IMR-90 (cell line): ENCODE measurements at regions not wholly inside any gene's neighbourhood (a gene's known extent, or its start where the extent isn't known, plus 50 kb on each side); places are given as distances from the start of the nearest gene placed in this dataset.

ENCODE experiments used
- ATAC-seq: fragments of 200-7000 bp; cut with Tn5 transposase; 2 replicates; pipeline ENCODE4 v1.9.1; 2020; ENCODE audit warnings: low read depth, mild to moderate bottlenecking, moderate library complexity
- BruUV-seq: library from RNA; stranded (reverse); fragments of 400-500 nt; replicated peaks from 2 replicates; lab custom pipeline; 2021; lab: Mats Ljungman, UMichigan
- CTCF ChIA-PET: fragments of 300-600 bp; formaldehyde crosslinking; extraction: SDS; loops from one replicate; lab custom pipeline; 2021; ENCODE audit warnings: antibody characterized with exemption; lab: Yijun Ruan, JAX
- POLR2A ChIA-PET: fragments of 300-600 bp; sonication (Branson Sonifier 250); formaldehyde crosslinking; loops from one replicate; lab custom pipeline; 2022; ENCODE audit warnings: antibody characterized with exemption; ENCODE audit not compliant: unreplicated experiment; lab: Charles Lee
- DNase-seq: peaks from one replicate; pipeline ENCODE4 v3.0.0; 2013
- H2AFZ ChIP-seq: replicated peaks from 2 replicates; pipeline ENCODE3; 2013; ENCODE audit warnings: low read length, mild to moderate bottlenecking; ENCODE audit not compliant: poor library complexity
- H2AK5ac ChIP-seq: 2 replicates; pipeline ENCODE4 v1.6.1; 2013; ENCODE audit warnings: low read depth, low read length, inconsistent platforms
- H2AK9ac ChIP-seq: replicated peaks from 2 replicates; pipeline ENCODE3; 2013; ENCODE audit warnings: mild to moderate bottlenecking, low read depth, low read length, moderate library complexity; ENCODE audit not compliant: poor library complexity
- H2BK120ac ChIP-seq: 2 replicates; pipeline ENCODE4 v1.6.1; 2013; ENCODE audit warnings: low read depth, low read length, inconsistent platforms
- H2BK15ac ChIP-seq: 3 replicates; pipeline ENCODE4 v1.6.1; 2013; ENCODE audit warnings: low read depth, low read length, inconsistent platforms
- H2BK20ac ChIP-seq: 2 replicates; pipeline ENCODE4 v1.6.1; 2013; ENCODE audit warnings: low read depth, mild to moderate bottlenecking, inconsistent platforms, low read length, moderate library complexity
- H2BK5ac ChIP-seq: 2 replicates; pipeline ENCODE4 v1.6.1; 2013; ENCODE audit warnings: mild to moderate bottlenecking, low read depth, low read length, inconsistent platforms; ENCODE audit not compliant: poor library complexity, severe bottlenecking
- H3K14ac ChIP-seq: replicated peaks from 2 replicates; pipeline ENCODE4 v1.6.1; 2013; ENCODE audit warnings: low read depth, low read length, inconsistent platforms
- H3K18ac ChIP-seq: 2 replicates; pipeline ENCODE4 v1.6.1; 2013; ENCODE audit warnings: low read depth, low read length, control low read depth
- H3K23ac ChIP-seq: 2 replicates; pipeline ENCODE4 v1.6.1; 2013; ENCODE audit warnings: low read depth, low read length, inconsistent platforms
- H3K27ac ChIP-seq: 2 replicates; pipeline ENCODE4 v1.5.1; 2013; ENCODE audit warnings: mild to moderate bottlenecking, control low read depth, low read length; ENCODE audit not compliant: insufficient read depth
- H3K27me3 ChIP-seq: 2 replicates; pipeline ENCODE4 v1.6.1; 2013; ENCODE audit warnings: low read length; ENCODE audit not compliant: control insufficient read depth, insufficient read depth
- H3K36me3 ChIP-seq: 2 replicates; pipeline ENCODE4 v1.6.1; 2013; ENCODE audit warnings: low read length, mixed read lengths; ENCODE audit not compliant: control insufficient read depth, insufficient read depth
- H3K4ac ChIP-seq: 2 replicates; pipeline ENCODE4 v1.6.1; 2013; ENCODE audit warnings: low read depth, low read length, inconsistent platforms
- H3K4me1 ChIP-seq: 2 replicates; pipeline ENCODE4 v1.6.1; 2013; ENCODE audit warnings: low read length, mixed read lengths; ENCODE audit not compliant: control insufficient read depth, insufficient read depth
- H3K4me2 ChIP-seq: 2 replicates; pipeline ENCODE4 v1.6.1; 2013; ENCODE audit warnings: low read depth, mild to moderate bottlenecking, control low read depth, low read length, moderate library complexity
- H3K4me3 ChIP-seq: 2 replicates; pipeline ENCODE4 v1.5.1; 2013; ENCODE audit warnings: low read depth, mild to moderate bottlenecking, control low read depth, low read length, moderate library complexity; ENCODE audit not compliant: insufficient read depth
- H3K56ac ChIP-seq: 2 replicates; pipeline ENCODE4 v1.6.1; 2013; ENCODE audit warnings: low read length, inconsistent platforms; ENCODE audit not compliant: insufficient read depth; ENCODE audit errors: extremely low read depth
- H3K79me1 ChIP-seq, 2 experiments: 2 replicates each; pipeline ENCODE4 v1.6.1; 2013; ENCODE audit warnings: low read length in 2 of 2, inconsistent platforms in 1 of 2, low read depth in 1 of 2
- H3K9ac ChIP-seq: 2 replicates; pipeline ENCODE4 v1.6.1; 2013; ENCODE audit warnings: low read depth, low read length, control low read depth
- H3K9me1 ChIP-seq: 2 replicates; pipeline ENCODE4 v1.6.1; 2013; ENCODE audit warnings: low read length, inconsistent platforms; ENCODE audit not compliant: insufficient read depth
- H3K9me3 ChIP-seq: 2 replicates; pipeline ENCODE4 v1.6.1; 2013; ENCODE audit warnings: low read length; ENCODE audit not compliant: control insufficient read depth, insufficient read depth
- H4K20me1 ChIP-seq: 2 replicates; pipeline ENCODE4 v1.6.1; 2013; ENCODE audit warnings: low read length, inconsistent platforms; ENCODE audit not compliant: insufficient read depth
- H4K5ac ChIP-seq: 2 replicates; pipeline ENCODE4 v1.6.1; 2013; ENCODE audit warnings: mild to moderate bottlenecking, low read depth, low read length, control low read depth
- H4K8ac ChIP-seq, 2 experiments: 2 replicates each; pipeline ENCODE4 v1.6.1; 2013; ENCODE audit warnings: low read depth in 2 of 2, low read length in 2 of 2, control low read depth in 1 of 2, inconsistent platforms in 1 of 2
- H4K91ac ChIP-seq: 2 replicates; pipeline ENCODE4 v1.6.1; 2013; ENCODE audit warnings: low read depth, low read length, inconsistent platforms; ENCODE audit not compliant: insufficient read depth
- BHLHE40 ChIP-seq: fragments of 150-350 bp; IDR thresholded peaks from 2 replicates; pipeline ENCODE4 v1.6.1; 2016; ENCODE audit warnings: mild to moderate bottlenecking, low read depth, low read length
- CEBPB ChIP-seq: IDR thresholded peaks from 2 replicates; pipeline ENCODE4 v1.6.1; 2012; ENCODE audit warnings: low read depth, low read length, improper control_type of control experiment
- CHD1 ChIP-seq: IDR thresholded peaks from 2 replicates; pipeline ENCODE4 v1.6.1; 2012; ENCODE audit warnings: low read depth, low read length, improper control_type of control experiment
- CTCF ChIP-seq: conservative IDR thresholded peaks from 2 replicates; pipeline ENCODE4 v1.5.1; 2012; ENCODE audit warnings: mild to moderate bottlenecking, low read depth, low read length, improper control_type of control experiment
- ELK1 ChIP-seq: fragments of 150-350 bp; IDR thresholded peaks from 2 replicates; pipeline ENCODE4 v1.6.1; 2016; ENCODE audit warnings: low read depth, mild to moderate bottlenecking, low read length, moderate library complexity, borderline replicate concordance
- FOS ChIP-seq: fragments of 150-350 bp; IDR thresholded peaks from 2 replicates; pipeline ENCODE4 v1.6.1; 2016; ENCODE audit warnings: low read depth, low read length
- MAFK ChIP-seq: IDR thresholded peaks from 2 replicates; pipeline ENCODE4 v1.6.1; 2012; ENCODE audit warnings: low read depth, low read length, improper control_type of control experiment
- MAZ ChIP-seq: IDR thresholded peaks from 2 replicates; pipeline ENCODE4 v1.6.1; 2012; ENCODE audit warnings: low read depth, mild to moderate bottlenecking, low read length, improper control_type of control experiment, moderate library complexity, borderline replicate concordance
- MXI1 ChIP-seq: IDR thresholded peaks from 2 replicates; pipeline ENCODE4 v1.6.1; 2012; ENCODE audit warnings: low read depth, mild to moderate bottlenecking, low read length, moderate library complexity, borderline replicate concordance
- NFE2L2 ChIP-seq: fragments of 150-350 bp; IDR thresholded peaks from 2 replicates; pipeline ENCODE4 v1.6.1; 2016; ENCODE audit warnings: low read depth, mild to moderate bottlenecking, low read length
- POLR2A ChIP-seq: IDR thresholded peaks from 2 replicates; pipeline ENCODE4 v1.6.1; 2012; ENCODE audit warnings: mild to moderate bottlenecking, low read depth, low read length
- RAD21 ChIP-seq: IDR thresholded peaks from 2 replicates; pipeline ENCODE4 v1.6.1; 2012; ENCODE audit warnings: low read length, improper control_type of control experiment
- RCOR1 ChIP-seq: IDR thresholded peaks from 2 replicates; pipeline ENCODE4 v1.6.1; 2012; ENCODE audit warnings: mild to moderate bottlenecking, low read length, improper control_type of control experiment; ENCODE audit not compliant: insufficient replicate concordance
- RFX5 ChIP-seq: IDR thresholded peaks from 2 replicates; pipeline ENCODE4 v1.8.0; 2012; ENCODE audit warnings: low read depth, mild to moderate bottlenecking, low read length, moderate library complexity
- SMC3 ChIP-seq: fragments of 150-350 bp; IDR thresholded peaks from 2 replicates; pipeline ENCODE4 v1.6.1; 2016; ENCODE audit warnings: low read depth, mild to moderate bottlenecking, antibody characterized with exemption, low read length, moderate library complexity
- USF2 ChIP-seq: fragments of 150-350 bp; IDR thresholded peaks from 2 replicates; pipeline ENCODE4 v1.6.1; 2017; ENCODE audit warnings: mild to moderate bottlenecking, antibody characterized with exemption, low read length, low read depth
- WGBS, 2 experiments: methylation state at CpG; one replicate each; pipeline versions ENCODE4 v1.1.5 to v1.1.7; 2013; ENCODE audit warnings: missing lambda C conversion rate in 2 of 2; ENCODE audit not compliant: insufficient read length in 1 of 2; ENCODE audit errors: extremely low coverage in 2 of 2; 5-methylcytosine and 5-hydroxymethylcytosine counted together
- dilution Hi-C: fragments of 300-500 bp; cut with HindIII; formaldehyde crosslinking; loops from one replicate; pipeline ENCODE4 v1.14.3; 2018; ENCODE audit warnings: low sequenced_read_pairs; ENCODE audit not compliant: unreplicated experiment
- in situ Hi-C: fragments of 300-500 bp; cut with MboI; formaldehyde crosslinking; loops from 3 replicates; pipeline ENCODE4 v1.14.3; 2019; ENCODE audit warnings: low sequenced_read_pairs, inconsistent platforms, mixed read lengths
- intact Hi-C: fragments of 100-400 bp; cut with micrococcal nuclease; formaldehyde crosslinking; loops from 2 replicates; pipeline ENCODE4 v1.10.0; 2022

- no peak overlapping the region for H3K18ac ChIP-seq
- no peak overlapping the region for H4K8ac ChIP-seq
- no peak overlapping the region for H4K5ac ChIP-seq
- H3K4me2 ChIP-seq = no peak overlapping the region
- H3K23ac ChIP-seq = no peak overlapping the region
- H3K4me3 ChIP-seq = no peak overlapping the region
- H3K27ac ChIP-seq = no peak overlapping the region
- H3K79me1 ChIP-seq = no peaks in the 10 kb centered on the region
- no peaks in the 10 kb centered on the region for H4K20me1 ChIP-seq
- no peak overlapping the region for H2AFZ ChIP-seq
- no peak for TF ChIP-seq RFX5
- TF ChIP-seq USF2 = no peak
- TF ChIP-seq MAZ = no peak
- TF ChIP-seq RAD21 = no peak
- no peak for TF ChIP-seq POLR2A
- TF ChIP-seq RCOR1 = no peak
- no peak for TF ChIP-seq FOS
- no peak for TF ChIP-seq CTCF
- no peak for TF ChIP-seq CHD1
- no peak for TF ChIP-seq ELK1
- no peak for TF ChIP-seq BHLHE40
- TF ChIP-seq MAFK = no peak
- no peak for TF ChIP-seq NFE2L2
- no peak for TF ChIP-seq CEBPB
- TF ChIP-seq MXI1 = no peak
- no peak for TF ChIP-seq SMC3
- no peak for DNase-seq
- no peaks in the 10 kb centered on the region for H3K36me3 ChIP-seq
- no peak for ATAC-seq
- no peaks in the 10 kb centered on the region for H3K9me1 ChIP-seq
- H3K4me1 ChIP-seq = no peaks in the 10 kb centered on the region
- H3K14ac ChIP-seq = no peak overlapping the region
- H3K56ac ChIP-seq = no peak overlapping the region
- H2AK9ac ChIP-seq = no peak overlapping the region
- WGBS, 2 experiments = 50% methylated on average over 1 of the region's 3 CpGs; no CpG with 5 or more reads in 1 of the 2 experiments
- CTCF ChIA-PET = no interaction called here
- no peak overlapping the region for H4K91ac ChIP-seq
- no peak overlapping the region for H2BK20ac ChIP-seq
- H2BK5ac ChIP-seq = no peak overlapping the region
- H2BK15ac ChIP-seq = no peak overlapping the region
- POLR2A ChIA-PET = no interaction called here
- intact Hi-C loops (no loop called here), in situ Hi-C loops (no loop called here), dilution Hi-C loops (no loop called here)
- H3K4ac ChIP-seq = no peak overlapping the region
- H3K9ac ChIP-seq = no peak overlapping the region
- no peaks in the 10 kb centered on the region for H3K9me3 ChIP-seq
- peaks cover 2% of the 10 kb centered on the region; the same call in 1 of the 2 replicates for H3K27me3 ChIP-seq
- no peak overlapping the region for H2BK120ac ChIP-seq
- H2AK5ac ChIP-seq = no peak overlapping the region
- no TSS peak for BruUV-seq
Measured at GRCh38 chr1:63126104-63126503, 196.3 kb upstream of the FOXD3 start.
